ENCODE measurements at regions not wholly inside any gene's neighbourhood (a gene's known extent, or its start where the extent isn't known, plus 50 kb on each side); places are given as distances from the start of the nearest gene placed in this dataset.
"Not testable (repeated sequence)": the region's sequence is repeated elsewhere in the genome, so short reads cannot be mapped to it uniquely, and the experiment has no call there.

- TF ChIP-seq CTCF (IDR thresholded peaks at IDR 0.05; ENCODE audit: control extremely low read depth in 1 of 3, insufficient read depth in 1 of 3, low read depth in 1 of 3, low read length in 3 of 3); CBX5 (IDR thresholded peaks at IDR 0.05; ENCODE audit: low read depth, low read length); KDM5A (IDR thresholded peaks at IDR 0.05; ENCODE audit: low read length); USF2 (IDR thresholded peaks at IDR 0.05; ENCODE audit: low read length); ZNF274 (IDR thresholded peaks at IDR 0.05; ENCODE audit: borderline replicate concordance, extremely low read depth, low read length); POLR2A (IDR thresholded peaks at IDR 0.05; ENCODE audit: control extremely low read depth in 1 of 2, low read depth in 2 of 2, low read length in 2 of 2); POLR2AphosphoS5 (IDR thresholded peaks at IDR 0.05; ENCODE audit: low read depth, low read length); ASH2L (IDR thresholded peaks at IDR 0.05; ENCODE audit: low read length); HDAC2 (IDR thresholded peaks at IDR 0.05; ENCODE audit: borderline replicate concordance in 1 of 2, low read depth in 2 of 2, low read length in 2 of 2); POU5F1 (IDR thresholded peaks at IDR 0.05; ENCODE audit: low read depth, low read length); ATF3 (IDR thresholded peaks at IDR 0.05; ENCODE audit: insufficient read depth, low read depth, low read length): not testable (repeated sequence)
Observed at GRCh38 chrX:108972899-108973298, 236.5 kb upstream of the IRS4 start.
